AG20443 (cell line): ENCODE measurements at regions not wholly inside any gene's neighbourhood (a gene's known extent, or its start where the extent isn't known, plus 50 kb on each side); places are given as distances from the start of the nearest gene placed in this dataset.
"Not testable (repeated sequence)": the region's sequence is repeated elsewhere in the genome, so short reads cannot be mapped to it uniquely, and the experiment has no call there.

Experiments
- DNase-seq: peaks from one replicate; pipeline ENCODE4 v3.0.0; 2012; ENCODE audit warnings: low spot score, mixed read lengths

DNA sequence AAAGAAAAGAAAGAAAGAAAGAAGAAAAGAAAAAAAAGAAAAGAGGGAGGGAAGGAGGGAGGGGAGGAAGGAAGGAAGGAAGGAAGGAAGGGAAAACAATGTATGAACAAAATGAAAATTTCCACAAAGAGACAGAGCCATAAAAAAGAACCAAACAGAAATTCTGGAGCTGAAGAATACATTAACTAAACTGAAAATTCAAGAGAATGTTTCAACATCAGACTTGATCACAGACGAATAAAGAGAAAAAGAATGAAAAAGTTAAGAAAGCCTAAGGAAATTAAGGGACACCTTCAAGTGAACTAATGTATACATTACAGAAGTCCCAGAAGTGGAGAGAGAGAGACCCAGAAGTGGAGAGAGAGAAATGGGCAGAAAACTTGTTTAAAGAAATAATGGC lies 60.9 kb upstream of the RAB6C start:
- no peak for DNase-seq

GRCh38 chr2:129922571-129923264 lies 56.7 kb upstream of the RAB6C start:
- DNase-seq, result no peak

- DNase-seq, result peak; percentile 42
Observed at GRCh38 chr2:129923265-129924091, 56.0 kb upstream of the RAB6C start.

- DNase-seq, result not testable (repeated sequence)
Observed at GRCh38 chr2:129924115-129924514, 55.4 kb upstream of the RAB6C start.

- DNase-seq, result no peak
Observed at GRCh38 chr2:129925381-129925780, 54.1 kb upstream of the RAB6C start.

DNA sequence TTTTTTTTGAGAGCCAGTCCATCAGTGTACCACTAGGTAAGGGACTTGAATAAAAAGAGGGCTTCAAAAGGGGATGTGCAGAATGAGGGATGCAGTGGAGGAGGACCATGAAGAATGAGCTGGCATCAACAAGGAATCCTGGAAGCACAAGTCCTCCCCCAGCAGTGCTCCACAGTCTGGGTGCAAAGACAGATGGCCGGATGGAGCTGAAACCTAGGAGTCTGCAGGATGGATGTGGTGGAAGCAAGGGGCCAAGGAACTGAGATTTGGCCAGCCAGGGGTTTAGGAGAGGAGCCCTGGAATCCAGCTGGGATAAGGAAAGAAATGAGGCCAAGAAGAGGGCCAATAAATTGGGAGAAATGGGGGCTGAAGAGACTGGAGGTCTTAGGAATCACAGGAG lies 51.8 kb upstream of the RAB6C start:
- no peak for DNase-seq

DNA sequence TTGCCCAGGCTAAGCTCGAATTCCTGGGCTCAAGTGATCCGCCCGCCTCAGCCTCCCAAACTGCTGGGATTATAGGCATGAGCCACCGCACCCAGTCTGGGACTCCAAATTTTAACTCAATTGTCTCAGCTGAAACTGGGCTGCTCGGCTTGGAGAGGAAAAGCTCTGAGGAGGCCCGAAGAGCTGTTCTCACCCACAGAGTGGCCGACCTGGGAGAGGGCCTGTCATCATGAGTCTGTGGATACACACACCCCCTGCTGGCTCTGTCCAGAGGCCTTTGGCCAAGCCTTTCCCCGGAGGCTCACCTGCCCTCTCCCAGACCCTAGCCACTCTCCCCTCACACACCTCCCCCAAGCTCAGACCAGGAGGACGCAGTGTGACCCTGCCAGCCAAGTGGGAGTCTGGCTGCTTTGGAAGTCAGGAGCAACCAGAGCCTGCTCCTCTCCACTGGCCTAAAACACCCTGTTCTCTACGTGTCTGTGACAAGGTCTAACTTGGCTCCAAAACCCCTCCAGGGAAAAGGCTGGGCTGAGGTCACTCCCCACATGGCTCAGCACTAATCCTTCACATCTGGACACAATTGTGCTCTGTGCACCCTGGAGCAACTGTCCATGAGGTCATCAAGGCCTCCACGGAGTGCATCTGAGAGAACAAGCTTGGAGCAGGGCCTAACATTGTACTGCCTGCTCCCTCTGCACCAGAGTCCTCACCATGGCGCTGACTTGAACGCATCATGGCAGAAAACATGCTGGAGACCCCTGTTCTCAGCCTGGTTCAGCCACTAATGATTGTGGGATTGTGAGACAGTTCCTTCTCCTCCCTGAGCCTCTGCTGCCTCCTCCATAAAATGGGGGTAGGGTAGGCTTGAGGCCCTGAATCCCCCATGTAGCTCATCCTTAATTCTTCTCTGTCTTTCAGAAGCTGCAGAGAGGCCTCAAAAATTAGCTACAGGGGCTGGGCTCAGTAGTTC lies 49.9 kb upstream of the RAB6C start:
- DNase-seq, result peak; percentile 82
